ENCODE measurements at regions not wholly inside any gene's neighbourhood (a gene's known extent, or its start where the extent isn't known, plus 50 kb on each side); places are given as distances from the start of the nearest gene placed in this dataset.

GRCh38 chrX:8921615-8922014 is 112.3 kb downstream of the FAM9B start:
- Histone ChIP-seq H3K27me3 (ENCODE audit: insufficient read depth, low read depth, low read length) (no peaks in the 10 kb centered on the region), H3F3A (ENCODE audit: insufficient read depth, low read length, poor library complexity, severe bottlenecking) (no peaks in the 10 kb centered on the region), H3K9me2 (ENCODE audit: insufficient read depth, low read length) (no peaks in the 10 kb centered on the region), H3K4me3 (ENCODE audit: low read length) (no peak overlapping the region), H3K79me2 (replicated peaks; ENCODE audit: insufficient read depth, low read length) (no peaks in the 10 kb centered on the region), H3K4me2 (ENCODE audit: low read length) (no peak overlapping the region), H2AFZ (ENCODE audit: low read depth, low read length) (no peak overlapping the region), H3K9me3 (ENCODE audit: low read length) (no peaks in the 10 kb centered on the region), H4K20me1 (ENCODE audit: insufficient read depth) (no peaks in the 10 kb centered on the region), H3K27ac (ENCODE audit: low read length) (no peak overlapping the region), H3K36me3 (ENCODE audit: insufficient read depth, low read length) (no peaks in the 10 kb centered on the region), H3K9ac (ENCODE audit: low read length) (no peak overlapping the region)
- no peak for TF ChIP-seq RAD21 (conservative IDR thresholded peaks at IDR 0.05)
- no peak for TF ChIP-seq POLR2AphosphoS5 (IDR thresholded peaks at IDR 0.05)
- no peak for TF ChIP-seq EZH2 (IDR thresholded peaks at IDR 0.05; ENCODE audit: borderline replicate concordance, insufficient read depth, low read length, poor library complexity, severe bottlenecking)
- no peak for TF ChIP-seq TAF1 (IDR thresholded peaks at IDR 0.05; ENCODE audit: low read depth)
- no peak for TF ChIP-seq MXI1 (conservative IDR thresholded peaks at IDR 0.05; ENCODE audit: poor library complexity, severe bottlenecking)
- no peak for TF ChIP-seq CTCF (IDR thresholded peaks at IDR 0.05; ENCODE audit: poor library complexity, severe bottlenecking)
- TF ChIP-seq SMC3 (conservative IDR thresholded peaks at IDR 0.05; ENCODE audit: poor library complexity), result no peak
- no peak for TF ChIP-seq EP300 (conservative IDR thresholded peaks at IDR 0.05; ENCODE audit: poor library complexity, severe bottlenecking)

GRCh38 chrX:8919801-8920200 is 114.1 kb downstream of the FAM9B start:
- TF ChIP-seq EP300 (conservative IDR thresholded peaks at IDR 0.05; ENCODE audit: poor library complexity, severe bottlenecking) (no peak), REST (IDR thresholded peaks at IDR 0.05; ENCODE audit: borderline replicate concordance) (no peak), CTCF (IDR thresholded peaks at IDR 0.05; ENCODE audit: poor library complexity, severe bottlenecking) (no peak), TAF1 (IDR thresholded peaks at IDR 0.05; ENCODE audit: low read depth) (no peak), SMC3 (conservative IDR thresholded peaks at IDR 0.05; ENCODE audit: poor library complexity) (no peak), RAD21 (conservative IDR thresholded peaks at IDR 0.05) (no peak), EZH2 (IDR thresholded peaks at IDR 0.05; ENCODE audit: borderline replicate concordance, insufficient read depth, low read length, poor library complexity, severe bottlenecking) (no peak), POLR2AphosphoS5 (IDR thresholded peaks at IDR 0.05) (no peak), MXI1 (conservative IDR thresholded peaks at IDR 0.05; ENCODE audit: poor library complexity, severe bottlenecking) (no peak)
- Histone ChIP-seq H2AFZ (ENCODE audit: low read depth, low read length) (no peak overlapping the region), H4K20me1 (ENCODE audit: insufficient read depth) (no peaks in the 10 kb centered on the region), H3K79me2 (replicated peaks; ENCODE audit: insufficient read depth, low read length) (no peaks in the 10 kb centered on the region), H3K36me3 (ENCODE audit: insufficient read depth, low read length) (no peaks in the 10 kb centered on the region), H3K9ac (ENCODE audit: low read length) (no peak overlapping the region), H3K27ac (ENCODE audit: low read length) (no peak overlapping the region), H3K27me3 (ENCODE audit: insufficient read depth, low read depth, low read length) (no peaks in the 10 kb centered on the region), H3K9me3 (ENCODE audit: low read length) (no peaks in the 10 kb centered on the region), H3K9me2 (ENCODE audit: insufficient read depth, low read length) (no peaks in the 10 kb centered on the region), H3K4me3 (ENCODE audit: low read length) (no peak overlapping the region), H3F3A (ENCODE audit: insufficient read depth, low read length, poor library complexity, severe bottlenecking) (no peaks in the 10 kb centered on the region), H3K4me2 (ENCODE audit: low read length) (no peak overlapping the region)

All from neural cell (in vitro differentiated cells).